HS-5 (cell line): ENCODE measurements at regions not wholly inside any gene's neighbourhood (a gene's known extent, or its start where the extent isn't known, plus 50 kb on each side); places are given as distances from the start of the nearest gene placed in this dataset.
"Not testable (repeated sequence)": the region's sequence is repeated elsewhere in the genome, so short reads cannot be mapped to it uniquely, and the experiment has no call there.

Experiments
- DNase-seq: peaks from one replicate; pipeline ENCODE4 v3.0.0-alpha.2; 2012; ENCODE audit warnings: low read depth

DNA sequence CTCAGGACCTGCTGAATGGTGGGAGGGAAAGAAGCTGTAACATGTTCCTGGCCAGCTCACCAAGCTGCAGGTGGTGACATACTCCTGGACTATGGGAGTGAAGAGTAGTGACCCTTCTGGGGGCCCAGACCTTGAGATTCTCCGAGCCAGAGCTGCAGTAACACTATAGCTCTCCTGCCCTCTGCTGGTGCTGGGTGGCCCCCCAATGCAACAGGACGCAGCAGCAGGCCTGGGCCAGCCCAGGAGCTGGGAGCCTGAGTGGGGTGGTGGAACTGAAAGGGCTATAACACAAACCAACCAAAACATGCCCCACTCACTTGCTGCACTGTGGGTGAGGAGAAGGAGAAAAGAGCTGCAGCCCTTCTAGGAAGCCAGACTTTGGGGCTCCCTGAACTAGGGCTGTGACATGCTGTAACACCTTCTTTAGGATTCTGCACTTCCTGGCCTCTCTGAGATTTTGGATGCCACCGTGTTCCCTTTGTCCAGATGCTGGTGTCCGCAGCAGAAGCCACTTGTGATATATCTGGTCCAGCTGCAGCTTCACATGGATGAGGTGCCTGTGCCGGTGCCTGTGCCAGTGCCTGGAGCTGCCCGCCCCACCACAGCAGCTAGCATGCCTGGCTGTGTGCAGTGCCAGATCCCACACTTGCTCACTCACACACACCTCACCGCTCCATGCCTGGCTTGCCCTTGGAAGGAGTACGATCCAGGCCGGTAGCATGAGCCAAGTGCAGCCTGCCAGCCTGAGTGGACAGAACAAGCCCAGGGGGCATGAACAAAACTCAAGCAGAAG is 636.8 kb upstream of the KCNMB2 start:
- DNase-seq, result no peak

DNA sequence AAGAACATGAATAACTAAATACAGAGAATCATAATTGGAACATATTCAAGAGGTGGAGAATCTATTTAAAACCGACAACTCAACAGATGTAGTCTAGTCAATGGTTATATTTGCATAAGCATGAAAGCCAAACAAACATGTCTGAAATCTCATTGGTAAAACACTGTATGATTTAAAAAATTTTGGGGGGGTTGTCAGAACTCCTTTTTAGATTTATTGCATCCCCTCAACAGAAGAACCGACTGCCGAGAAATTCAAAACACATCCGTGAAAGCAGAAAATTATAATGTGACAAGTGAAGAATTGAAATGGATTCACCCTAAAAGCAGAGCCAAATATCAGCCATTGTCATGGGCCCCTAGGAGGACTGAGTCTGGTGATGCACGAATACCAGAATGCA is 633.4 kb upstream of the KCNMB2 start:
- DNase-seq, result no peak

DNA sequence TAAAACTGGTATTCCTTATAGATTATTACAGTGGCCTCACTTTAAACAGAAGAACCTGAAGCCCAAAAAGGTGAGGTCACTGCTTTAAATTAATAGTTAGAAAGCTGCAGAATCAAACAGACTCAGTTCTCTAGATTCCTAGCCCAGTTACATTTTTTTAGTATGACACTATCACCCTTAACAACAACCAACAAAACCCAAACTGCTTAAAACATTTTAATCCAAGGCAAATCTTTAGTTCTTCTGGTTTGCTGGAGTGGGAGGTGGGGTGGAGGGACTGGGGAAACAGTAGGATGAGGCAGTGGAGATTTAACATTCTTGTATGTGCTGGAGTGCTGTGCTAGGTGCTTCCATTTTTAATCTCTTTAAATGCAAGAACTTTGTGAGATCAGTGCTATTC is 631.6 kb upstream of the KCNMB2 start:
- DNase-seq, result no peak

DNA sequence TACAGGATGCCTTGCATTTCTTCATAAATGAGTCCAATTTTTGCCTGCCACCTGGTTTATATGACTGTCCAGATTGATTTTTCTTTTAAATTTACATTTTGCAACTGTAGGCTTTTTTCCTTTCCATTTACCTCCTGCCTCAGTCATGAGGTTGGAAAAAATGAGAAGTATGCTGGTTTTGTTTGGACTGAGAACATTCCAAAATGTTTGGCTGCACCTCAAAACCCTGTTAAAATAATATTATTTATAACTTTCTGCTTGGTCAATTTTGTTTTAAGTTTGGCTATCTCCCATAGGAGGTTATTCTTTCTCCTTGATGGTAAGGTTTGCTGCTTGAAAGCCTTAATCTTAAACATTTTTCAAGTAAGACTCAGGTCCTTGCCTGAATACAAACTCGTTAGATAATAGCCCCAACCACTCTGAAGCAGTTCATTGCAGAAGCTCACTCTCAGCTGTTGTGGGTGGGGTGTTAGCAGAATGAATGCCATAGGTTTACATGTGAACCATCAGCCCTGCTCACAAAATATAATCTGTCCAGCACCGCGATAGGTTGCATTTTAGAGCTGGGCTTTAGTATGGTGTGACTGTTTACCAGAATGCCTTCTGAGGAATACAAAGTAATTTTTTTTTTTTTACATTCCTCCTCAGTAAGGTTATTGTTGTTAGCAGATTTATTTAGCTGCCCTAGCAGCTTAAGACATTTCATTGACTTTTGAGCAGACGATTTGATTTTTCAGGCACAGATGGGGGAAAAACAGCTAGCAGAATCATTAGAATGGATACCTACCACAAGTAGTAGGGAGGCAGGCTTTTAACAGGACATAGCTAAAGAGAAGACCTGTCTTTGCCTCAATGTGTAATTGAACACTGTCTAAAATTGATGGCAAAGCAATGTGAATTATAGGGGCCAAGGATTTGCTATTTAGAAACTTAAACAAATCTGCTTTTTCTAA is 630.8 kb upstream of the KCNMB2 start:
- peak; percentile 38 for DNase-seq

DNA sequence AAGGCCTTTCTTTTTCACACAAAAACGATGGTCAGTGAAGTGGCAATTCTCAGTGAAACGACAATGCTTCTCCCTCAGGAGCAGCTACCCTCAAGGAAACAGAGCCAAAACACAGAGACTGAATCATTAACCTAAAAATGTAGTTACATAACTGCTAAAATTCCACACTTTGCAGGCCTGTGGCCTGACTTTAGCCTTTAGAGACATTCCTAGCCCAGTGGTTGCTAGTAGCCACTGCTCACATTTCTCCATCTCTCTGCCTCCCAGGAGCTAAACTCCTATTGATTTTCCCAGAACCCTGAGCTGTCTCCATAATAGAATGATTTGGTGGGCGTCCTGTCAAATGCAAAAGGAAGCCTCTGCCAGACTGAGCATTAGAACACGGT is 630.1 kb upstream of the KCNMB2 start:
- peak; percentile 69 for DNase-seq

DNA sequence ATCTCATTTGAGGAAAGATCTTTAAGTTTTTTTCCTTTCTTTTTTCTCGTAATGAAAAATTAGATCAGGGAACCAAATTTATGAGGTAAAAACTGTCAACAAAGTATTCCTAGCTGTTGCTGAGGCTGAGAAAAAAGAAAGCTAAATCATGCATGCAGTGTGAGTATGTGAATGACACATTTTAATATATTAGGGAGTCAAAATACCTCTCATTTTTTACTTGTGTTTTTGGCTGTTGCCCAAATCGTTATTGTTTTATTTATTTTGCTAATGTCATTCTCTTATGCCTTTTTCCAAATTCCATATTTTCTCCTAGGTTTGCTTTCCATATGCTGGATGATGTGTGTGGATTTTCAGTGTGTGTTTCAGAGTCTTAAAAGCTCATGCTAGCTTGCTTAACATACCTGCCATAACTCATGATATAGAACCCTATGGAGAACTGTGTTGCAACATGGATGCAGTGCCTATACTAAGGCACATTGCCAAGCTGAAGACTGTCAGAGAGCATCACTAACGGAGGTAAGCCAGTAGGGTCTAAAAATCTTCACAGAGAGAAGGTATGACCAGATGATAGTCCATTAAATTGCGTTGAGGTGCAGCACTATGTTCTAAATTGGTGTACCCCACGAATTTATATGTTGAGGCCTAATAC is 629.5 kb upstream of the KCNMB2 start:
- no peak for DNase-seq

DNA sequence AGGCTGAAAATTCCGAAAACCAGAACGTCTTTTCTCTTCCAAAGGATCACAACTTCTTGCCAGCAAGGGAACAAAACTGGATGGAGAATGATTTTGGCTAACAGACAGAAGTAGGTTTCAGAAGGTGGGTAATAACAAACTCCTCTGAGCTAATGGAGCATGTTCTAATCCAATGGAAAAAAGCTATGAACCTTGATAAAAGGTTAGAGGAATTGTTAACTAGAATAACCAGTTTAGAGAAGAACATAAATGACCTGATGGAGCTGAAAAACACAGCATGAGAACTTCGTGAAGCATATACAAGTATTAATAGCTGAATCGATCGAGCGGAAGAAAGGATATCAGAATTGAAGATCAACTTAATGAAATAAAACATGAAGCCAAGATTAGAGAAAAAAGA is 626.7 kb upstream of the KCNMB2 start:
- DNase-seq, result not testable (repeated sequence)

DNA sequence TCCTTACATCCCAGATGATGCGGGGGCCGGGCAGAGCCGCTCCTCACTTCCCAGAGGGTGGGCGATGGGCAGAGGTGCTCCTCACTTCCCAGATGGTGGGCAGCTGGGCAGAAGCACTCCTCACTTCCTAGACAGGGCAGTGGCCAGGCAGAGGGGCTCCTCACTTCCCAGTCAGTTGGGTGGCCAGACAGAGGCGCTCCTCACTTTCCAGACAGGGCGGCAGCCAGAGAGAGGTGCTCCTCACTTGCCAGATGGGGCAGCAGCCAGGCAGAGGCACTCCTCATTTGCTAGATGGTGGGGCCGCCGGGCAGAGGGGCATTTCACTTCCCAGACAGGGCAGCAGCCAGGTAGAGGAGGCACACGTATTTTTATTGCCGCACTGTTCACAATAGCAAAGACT is 622.0 kb upstream of the KCNMB2 start:
- no peak for DNase-seq

DNA sequence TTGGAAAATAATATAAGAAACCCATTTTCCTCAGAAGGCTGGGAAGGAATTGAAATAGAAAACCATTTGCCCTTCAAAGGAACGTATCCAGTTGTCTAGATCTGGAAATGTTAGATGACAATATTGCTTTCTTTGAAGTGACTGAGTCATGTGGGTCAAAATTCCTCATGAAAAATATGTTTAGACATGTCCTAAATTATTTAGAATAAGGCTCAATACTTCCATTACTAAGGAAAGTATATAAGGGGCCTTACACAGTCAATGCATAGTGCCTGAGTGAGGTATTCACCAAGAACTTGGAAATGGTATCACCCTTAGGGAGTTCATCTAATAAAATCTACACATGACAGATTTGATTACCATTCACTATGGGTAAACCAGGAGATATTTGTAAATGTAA is 619.8 kb upstream of the KCNMB2 start:
- no peak for DNase-seq

DNA sequence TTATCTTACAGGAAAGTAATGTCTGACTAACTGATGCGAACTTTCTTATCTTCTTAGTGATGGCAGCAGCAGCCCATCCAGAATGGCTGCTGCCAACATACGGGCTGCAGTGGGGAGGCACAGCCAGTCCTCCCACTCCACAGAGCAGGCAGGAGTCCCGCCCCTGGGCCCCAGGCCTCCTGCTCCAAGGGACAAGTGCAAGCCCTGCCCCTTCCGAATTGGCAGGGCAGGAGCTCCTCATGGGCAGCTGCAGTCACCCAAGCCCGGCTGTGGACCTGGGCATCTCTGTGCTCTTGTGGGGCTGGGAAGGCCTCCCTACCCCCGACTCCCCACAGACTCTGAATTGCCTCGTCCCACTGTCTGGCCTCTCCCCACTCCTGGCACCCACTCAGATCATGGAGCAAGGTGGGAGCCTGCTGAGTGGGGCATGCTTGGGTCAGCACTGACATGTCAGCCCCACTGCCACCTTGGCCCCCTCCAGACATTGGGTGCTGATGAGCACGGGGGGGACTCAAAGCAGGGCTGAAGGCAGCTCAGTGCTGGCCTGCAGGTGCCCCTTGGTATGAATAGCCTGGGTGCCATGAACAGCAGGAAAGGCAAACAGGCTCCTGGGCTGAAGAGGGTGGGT is 618.9 kb upstream of the KCNMB2 start:
- DNase-seq, result no peak

DNA sequence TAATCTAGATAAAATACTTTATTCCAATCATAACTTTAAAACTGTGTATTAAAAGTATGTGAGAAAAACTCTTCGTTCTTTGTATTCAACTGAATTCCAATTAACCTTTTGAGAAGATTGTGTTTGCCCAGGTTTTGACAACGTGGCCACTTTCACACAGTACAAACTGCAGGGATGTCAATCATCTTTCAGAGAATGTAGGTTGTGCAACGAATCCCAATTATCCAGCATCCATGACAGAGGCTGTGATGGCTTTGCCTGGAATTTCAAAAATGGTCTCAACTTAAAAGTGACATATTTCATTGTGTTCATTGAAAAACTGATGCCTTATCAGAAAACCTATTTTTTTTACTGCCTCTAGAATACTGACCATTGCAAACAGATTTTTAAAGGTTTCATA is 615.1 kb upstream of the KCNMB2 start:
- no peak for DNase-seq

DNA sequence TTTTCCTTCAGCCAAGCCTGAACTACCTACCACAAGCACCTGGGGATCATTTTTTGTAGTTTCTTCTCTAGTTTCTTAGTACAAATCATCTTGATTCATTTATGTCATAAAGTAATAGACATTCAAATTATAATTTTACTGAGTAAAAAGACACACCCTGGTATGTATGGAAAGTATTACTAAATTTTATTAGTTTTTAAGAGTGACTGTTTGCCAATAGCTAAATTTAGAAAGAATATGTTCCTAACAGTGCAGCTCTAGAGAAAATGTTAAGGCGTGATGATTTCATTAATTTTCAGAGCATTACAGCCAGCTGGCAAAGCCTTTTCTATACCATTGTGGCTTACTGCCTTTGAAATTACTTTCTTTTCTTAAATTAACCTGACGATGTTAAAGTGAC is 612.0 kb upstream of the KCNMB2 start:
- DNase-seq, result no peak

DNA sequence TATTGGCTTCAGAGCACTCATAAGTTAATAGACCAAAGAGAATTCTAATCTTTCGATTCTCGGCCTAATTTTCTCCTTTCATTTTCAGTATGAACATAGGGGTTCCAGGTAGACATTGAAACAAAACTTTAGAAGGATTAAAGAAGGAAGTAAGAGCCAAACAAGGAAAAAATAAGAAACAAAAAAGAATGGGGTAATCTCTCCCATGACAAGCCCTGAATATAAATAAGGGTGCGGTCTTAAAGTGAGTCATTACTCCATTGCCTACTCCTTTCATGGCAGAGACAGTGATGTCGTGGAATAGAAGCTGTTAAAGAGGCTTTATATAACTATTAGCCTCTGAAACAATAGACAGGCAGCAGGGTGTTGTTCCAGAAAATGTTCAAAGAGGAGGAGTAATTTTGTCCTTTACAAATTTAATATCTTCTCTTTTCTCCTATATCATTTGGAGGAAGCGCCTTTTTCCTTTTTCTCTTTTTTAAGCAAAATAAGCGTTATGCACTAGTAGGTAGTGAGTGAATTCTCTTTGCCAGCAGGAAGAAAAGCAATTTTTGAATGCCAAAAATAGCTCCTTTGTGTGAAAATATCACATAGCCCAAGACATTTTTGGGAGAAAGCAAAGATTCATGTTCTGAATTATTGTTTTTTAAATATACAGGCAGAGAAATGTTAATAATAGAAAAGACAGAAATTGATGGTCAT is 607.9 kb upstream of the KCNMB2 start:
- DNase-seq, result no peak

DNA sequence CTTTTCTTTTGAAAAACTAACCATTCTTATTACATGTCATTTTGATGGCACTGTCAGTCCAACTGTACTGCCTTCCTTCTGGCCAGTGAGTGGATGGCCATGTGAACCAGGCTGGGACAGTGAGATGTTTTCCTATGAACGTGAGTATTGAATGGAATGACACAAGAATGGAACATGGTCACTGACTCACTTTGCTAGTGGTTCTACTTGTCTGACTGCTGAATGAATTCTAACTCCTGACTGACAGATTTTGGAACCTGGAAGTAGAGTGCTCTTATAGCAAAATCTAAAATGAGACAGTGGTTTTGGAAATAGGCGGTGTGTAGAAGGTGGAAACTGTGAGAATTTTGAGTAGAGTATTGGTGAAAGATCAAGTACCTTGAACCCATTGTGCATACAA is 606.9 kb upstream of the KCNMB2 start:
- DNase-seq, result no peak

DNA sequence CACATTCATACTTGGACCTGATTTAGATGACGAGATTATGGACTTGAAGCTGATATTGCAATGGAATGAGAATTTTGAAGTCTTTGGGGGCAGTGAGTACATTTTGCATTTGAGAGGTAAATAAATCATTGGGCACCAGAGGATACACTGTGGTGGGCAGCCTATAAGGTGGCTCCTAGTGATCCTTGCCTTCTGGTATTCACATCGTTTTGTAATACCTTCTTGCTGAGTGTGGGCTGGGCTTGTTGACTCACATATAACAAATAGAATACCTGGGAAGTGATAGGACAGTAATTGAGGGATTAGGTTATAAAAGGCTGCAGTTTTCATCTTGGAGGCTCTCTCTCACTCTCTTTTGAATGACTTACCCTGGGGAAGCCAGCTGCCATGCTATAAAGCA is 605.5 kb upstream of the KCNMB2 start:
- no peak for DNase-seq

DNA sequence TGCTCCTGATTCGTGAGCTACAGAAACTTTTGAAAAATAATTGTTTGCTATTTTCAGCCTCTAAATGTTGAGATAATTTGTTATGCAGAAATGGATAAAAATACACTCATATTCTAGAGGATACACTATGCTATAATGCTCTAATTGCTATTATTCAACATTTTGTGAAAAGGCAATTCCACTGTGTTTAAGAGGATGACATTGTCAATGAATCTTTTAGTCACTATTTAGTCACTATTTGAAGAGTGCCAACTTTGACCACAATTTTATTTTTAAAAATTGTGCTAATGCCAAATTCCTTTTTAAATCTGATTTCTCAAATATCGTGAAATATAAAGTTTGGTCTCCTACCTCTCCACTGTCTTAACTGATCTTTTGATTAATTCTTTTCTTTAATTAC is 604.9 kb upstream of the KCNMB2 start:
- no peak for DNase-seq

DNA sequence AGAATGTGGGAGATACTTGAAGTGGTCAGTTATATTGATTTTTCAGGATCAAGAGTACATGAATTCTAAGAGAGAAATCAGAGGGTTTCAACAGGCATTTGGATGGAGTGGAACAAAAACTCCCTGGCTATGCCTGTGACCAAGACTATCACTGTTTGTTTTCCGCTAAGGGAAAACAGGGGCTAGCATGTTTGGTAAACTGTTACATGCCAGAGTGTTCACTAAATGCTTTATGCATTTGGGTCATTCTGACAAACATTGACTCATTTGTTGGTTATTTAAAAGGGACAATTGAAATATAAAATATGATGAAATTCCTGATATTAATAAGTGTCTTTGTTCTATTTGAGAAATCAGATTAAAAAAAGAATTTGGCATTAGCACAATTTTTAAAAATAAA is 603.9 kb upstream of the KCNMB2 start:
- no peak for DNase-seq

DNA sequence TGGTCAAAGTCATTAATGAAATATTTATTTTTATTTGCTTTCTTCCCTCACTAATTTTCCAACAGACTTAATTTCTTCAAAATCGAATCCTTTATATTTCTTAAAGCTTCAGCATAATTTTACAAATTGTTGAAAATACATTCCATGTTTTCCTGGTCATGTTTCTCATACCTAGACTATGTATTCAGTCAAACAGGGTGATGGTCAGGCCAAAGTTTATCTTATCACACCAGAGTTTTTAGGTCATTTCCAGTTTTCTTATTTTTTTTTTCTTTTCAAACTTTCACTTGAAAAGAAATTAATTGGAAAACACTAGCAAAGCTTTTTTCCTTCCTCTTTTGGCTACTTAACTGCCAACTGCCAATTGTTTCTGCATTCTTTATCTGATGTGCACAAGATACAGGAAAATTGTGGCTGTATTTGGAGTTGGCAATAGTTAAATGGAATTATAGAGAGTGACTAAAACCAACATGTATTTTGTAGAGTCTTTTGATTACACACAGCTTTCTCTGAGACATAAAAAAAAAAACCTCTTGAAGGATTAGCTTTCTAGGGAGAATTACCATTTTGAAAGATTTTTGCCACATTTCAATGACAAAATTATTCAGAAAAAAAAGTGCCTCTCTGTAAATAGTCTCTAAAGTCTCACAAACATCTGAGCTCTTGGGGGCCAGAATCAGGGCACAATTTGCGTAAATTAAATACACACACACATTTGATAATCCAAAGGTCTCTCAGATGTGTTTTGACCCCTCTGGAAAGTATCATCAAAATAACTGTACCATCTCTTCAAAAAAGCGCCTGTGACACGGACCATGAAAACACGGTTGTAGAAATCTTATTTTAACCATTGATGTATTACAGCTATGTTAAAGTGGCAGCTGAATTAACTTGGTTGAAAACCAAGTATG is 603.2 kb upstream of the KCNMB2 start:
- no peak for DNase-seq

DNA sequence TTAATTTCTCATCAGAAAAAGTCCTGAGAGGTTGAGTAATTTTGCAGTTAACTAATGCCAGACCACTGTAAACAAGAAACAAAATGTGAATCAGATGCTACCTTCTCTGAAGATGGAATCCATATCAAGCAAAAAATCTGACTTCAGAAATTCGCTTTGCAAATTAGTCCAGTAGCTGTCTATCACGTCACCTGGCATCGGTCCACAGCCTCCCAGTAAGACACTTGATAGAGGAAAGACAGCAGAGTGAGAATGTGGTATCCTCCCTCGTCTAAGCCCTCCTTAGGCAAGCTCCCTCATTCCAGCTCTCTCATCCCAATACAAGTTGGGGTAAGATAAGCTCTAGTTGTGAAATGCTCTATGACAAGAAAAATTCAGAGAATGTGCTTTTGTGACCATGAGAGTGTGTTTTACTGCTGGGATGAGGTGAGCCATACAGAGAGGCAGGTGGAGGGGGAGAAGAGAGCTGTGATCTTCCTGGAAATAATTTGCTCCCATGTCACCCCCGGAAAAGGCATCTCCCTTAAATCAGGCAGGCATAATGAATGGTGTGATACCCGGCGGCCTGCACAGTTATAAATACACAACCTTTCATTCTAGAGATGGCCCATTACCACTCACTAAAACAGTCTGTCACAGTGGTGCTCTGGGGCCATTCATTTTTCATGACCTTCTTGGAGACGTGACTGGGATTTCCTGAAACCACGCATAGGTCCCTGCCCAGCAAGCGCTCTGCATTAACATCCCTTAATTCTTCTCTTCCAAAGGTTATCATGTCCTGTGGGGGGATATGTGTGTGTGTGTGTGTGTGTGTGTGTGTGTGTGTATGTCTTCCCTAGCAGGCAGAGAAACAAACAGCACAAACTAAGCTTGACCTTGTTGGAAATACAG is 602.0 kb upstream of the KCNMB2 start:
- peak; percentile 39 for DNase-seq

DNA sequence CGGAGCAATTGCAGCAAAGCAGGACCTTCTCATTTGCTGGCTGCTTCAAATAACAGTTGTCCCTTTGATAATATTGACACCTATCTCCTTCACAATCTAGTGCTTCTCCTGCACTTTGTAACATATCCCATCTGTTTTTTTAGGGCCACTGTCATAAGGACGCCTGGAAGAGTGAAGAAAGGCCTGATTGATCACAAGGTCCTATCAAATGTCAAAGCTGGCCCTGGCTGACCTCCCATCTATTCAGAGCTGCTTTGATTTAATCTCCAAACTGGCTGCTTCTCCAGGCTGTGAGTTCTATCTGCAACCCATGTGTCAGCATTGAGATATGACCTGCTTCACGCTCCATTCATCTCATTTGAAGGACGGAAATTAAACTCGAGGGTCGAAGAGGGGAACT is 601.2 kb upstream of the KCNMB2 start:
- DNase-seq, result no peak
